T-helper 1 cell (primary cell): ENCODE measurements at regions not wholly inside any gene's neighbourhood (a gene's known extent, or its start where the extent isn't known, plus 50 kb on each side); places are given as distances from the start of the nearest gene placed in this dataset.
"Not testable (repeated sequence)": the region's sequence is repeated elsewhere in the genome, so short reads cannot be mapped to it uniquely, and the experiment has no call there.

Experiments
- DNase-seq, 5 donors: peaks; one replicate each; pipeline ENCODE4 v3.0.0-alpha.2; 2012 to 2020

GRCh38 chr1:206365271-206365670 lies 105.0 kb upstream of the IKBKE start:
- DNase-seq, result not testable (repeated sequence)

- not testable (repeated sequence) for DNase-seq
These were observed 104.1 kb upstream of the IKBKE start for GRCh38 chr1:206366131-206366530.

GRCh38 chr1:206366772-206367171 lies 103.5 kb upstream of the IKBKE start:
- not testable (repeated sequence) for DNase-seq

- DNase-seq, result not testable (repeated sequence)
These were observed 102.2 kb upstream of the IKBKE start for GRCh38 chr1:206367955-206368622.

- not testable (repeated sequence) for DNase-seq
These were observed 95.6 kb upstream of the IKBKE start for GRCh38 chr1:206374725-206375124.

GRCh38 chr1:206375552-206375951 lies 94.7 kb upstream of the IKBKE start:
- not testable (repeated sequence) for DNase-seq

- DNase-seq, result not testable (repeated sequence)
These were observed 91.8 kb upstream of the IKBKE start for GRCh38 chr1:206378506-206378905.

- not testable (repeated sequence) for DNase-seq
These were observed 91.0 kb upstream of the IKBKE start for GRCh38 chr1:206379245-206379644.

GRCh38 chr1:206380163-206380790 lies 90.0 kb upstream of the IKBKE start:
- DNase-seq, result peak in 1 of 5 donors; percentile 10

- peak in 1 of 5 donors; percentile 36 for DNase-seq
These were observed 89.3 kb upstream of the IKBKE start for GRCh38 chr1:206380791-206381610.

- peak in 1 of 5 donors; percentile 75 for DNase-seq
These were observed 86.1 kb upstream of the IKBKE start for GRCh38 chr1:206384029-206384807.

- DNase-seq, result not testable (repeated sequence)
These were observed 85.4 kb upstream of the IKBKE start for GRCh38 chr1:206384891-206385290.

- DNase-seq, result not testable (repeated sequence)
These were observed 82.6 kb upstream of the IKBKE start for GRCh38 chr1:206387631-206388030.

GRCh38 chr1:206391903-206392302 lies 78.4 kb upstream of the IKBKE start:
- not testable (repeated sequence) for DNase-seq

GRCh38 chr1:206397501-206397900 lies 72.8 kb upstream of the IKBKE start:
- DNase-seq, result not testable (repeated sequence)

- not testable (repeated sequence) for DNase-seq
These were observed 72.0 kb upstream of the IKBKE start for GRCh38 chr1:206398261-206398660.

GRCh38 chr1:206403612-206404307 lies 66.5 kb upstream of the IKBKE start:
- not testable (repeated sequence) for DNase-seq

- not testable (repeated sequence) for DNase-seq
These were observed 65.8 kb upstream of the IKBKE start for GRCh38 chr1:206404309-206405027.

- not testable (repeated sequence) for DNase-seq
These were observed 65.0 kb upstream of the IKBKE start for GRCh38 chr1:206405282-206405681.

- DNase-seq, result not testable (repeated sequence)
These were observed 61.6 kb upstream of the IKBKE start for GRCh38 chr1:206408371-206409288.
